ENCODE measurements at regions not wholly inside any gene's neighbourhood (a gene's known extent, or its start where the extent isn't known, plus 50 kb on each side); places are given as distances from the start of the nearest gene placed in this dataset.

DNA sequence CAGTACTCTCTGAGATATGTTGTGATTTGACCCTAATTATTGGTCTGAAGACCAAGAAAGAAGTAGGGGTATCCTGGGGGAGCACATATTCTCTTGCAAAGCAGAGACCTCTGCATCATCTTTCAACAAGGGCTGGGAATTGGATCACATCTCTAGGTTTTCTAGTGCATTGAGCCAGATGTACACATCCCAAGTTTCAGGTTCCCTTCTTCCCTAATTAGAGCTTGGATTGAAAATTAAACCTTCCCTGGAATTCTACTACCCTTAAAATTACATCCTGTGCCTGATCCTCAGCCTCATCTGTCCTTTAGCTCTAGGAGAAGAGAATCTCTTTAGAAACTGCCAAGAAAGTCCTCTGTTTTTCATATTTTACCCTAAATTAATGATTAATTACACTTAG is 839.6 kb downstream of the SLC6A15 start:
- ChIA-PET CTCF (no interaction called here), POLR2A (no interaction called here)
- DNase-seq (ENCODE audit: extremely low spot score): no peak
- no peak for TF ChIP-seq L3MBTL2 (conservative IDR thresholded peaks at IDR 0.05)
- TF ChIP-seq CTBP1 (IDR thresholded peaks at IDR 0.05; ENCODE audit: borderline replicate concordance): no peak
- TF ChIP-seq, protein P1, sequence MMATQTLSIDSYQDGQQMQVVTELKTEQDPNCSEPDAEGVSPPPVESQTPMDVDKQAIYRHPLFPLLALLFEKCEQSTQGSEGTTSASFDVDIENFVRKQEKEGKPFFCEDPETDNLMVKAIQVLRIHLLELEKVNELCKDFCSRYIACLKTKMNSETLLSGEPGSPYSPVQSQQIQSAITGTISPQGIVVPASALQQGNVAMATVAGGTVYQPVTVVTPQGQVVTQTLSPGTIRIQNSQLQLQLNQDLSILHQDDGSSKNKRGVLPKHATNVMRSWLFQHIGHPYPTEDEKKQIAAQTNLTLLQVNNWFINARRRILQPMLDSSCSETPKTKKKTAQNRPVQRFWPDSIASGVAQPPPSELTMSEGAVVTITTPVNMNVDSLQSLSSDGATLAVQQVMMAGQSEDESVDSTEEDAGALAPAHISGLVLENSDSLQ (IDR thresholded peaks at IDR 0.05): no peak
- no peak for TF ChIP-seq LEF1 (IDR thresholded peaks at IDR 0.05; ENCODE audit: borderline replicate concordance)
- TF ChIP-seq ELF4 (IDR thresholded peaks at IDR 0.05): no peak
- TF ChIP-seq HDGF (IDR thresholded peaks at IDR 0.05; ENCODE audit: borderline replicate concordance): no peak
- no peak for TF ChIP-seq TARDBP (IDR thresholded peaks at IDR 0.05)
- no peak for TF ChIP-seq NFRKB (IDR thresholded peaks at IDR 0.05)
- TF ChIP-seq BHLHE40 (IDR thresholded peaks at IDR 0.05; ENCODE audit: borderline replicate concordance): no peak
- TF ChIP-seq FOXM1 (IDR thresholded peaks at IDR 0.05; ENCODE audit: borderline replicate concordance): no peak
- TF ChIP-seq ZNF384 (IDR thresholded peaks at IDR 0.05): no peak
- no peak for TF ChIP-seq SP1 (IDR thresholded peaks at IDR 0.05)

DNA sequence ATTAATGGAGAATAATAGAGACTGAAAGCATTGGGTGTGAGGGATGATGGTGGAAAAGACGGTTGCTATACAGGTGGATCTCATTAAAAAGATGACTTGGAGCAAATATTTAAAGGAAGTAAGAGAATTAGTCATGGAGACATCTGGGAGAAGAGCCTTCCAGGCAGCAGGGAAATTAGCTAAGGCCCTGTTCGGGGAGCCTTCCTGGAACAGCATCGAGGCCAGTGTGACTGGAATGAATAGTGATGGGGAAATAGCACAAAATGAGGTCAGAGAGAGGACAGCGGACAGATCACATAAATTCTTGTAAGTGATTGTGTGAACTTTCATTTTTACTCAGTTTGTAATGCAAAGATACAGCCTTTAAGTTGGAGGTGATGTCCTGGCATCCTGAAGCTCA is 842.3 kb downstream of the SLC6A15 start:
- TF ChIP-seq FOXA1 (IDR thresholded peaks at IDR 0.05): no peak
- TF ChIP-seq CTBP1 (IDR thresholded peaks at IDR 0.05; ENCODE audit: borderline replicate concordance): no peak
- TF ChIP-seq, protein P1 (IDR thresholded peaks at IDR 0.05): no peak
- TF ChIP-seq SUZ12 (IDR thresholded peaks at IDR 0.05): no peak
- no peak for TF ChIP-seq TARDBP (IDR thresholded peaks at IDR 0.05)
- no peak for TF ChIP-seq ZNF384 (IDR thresholded peaks at IDR 0.05)
- ChIA-PET CTCF (no interaction called here), POLR2A (no interaction called here)
- DNase-seq (ENCODE audit: extremely low spot score): no peak

DNA sequence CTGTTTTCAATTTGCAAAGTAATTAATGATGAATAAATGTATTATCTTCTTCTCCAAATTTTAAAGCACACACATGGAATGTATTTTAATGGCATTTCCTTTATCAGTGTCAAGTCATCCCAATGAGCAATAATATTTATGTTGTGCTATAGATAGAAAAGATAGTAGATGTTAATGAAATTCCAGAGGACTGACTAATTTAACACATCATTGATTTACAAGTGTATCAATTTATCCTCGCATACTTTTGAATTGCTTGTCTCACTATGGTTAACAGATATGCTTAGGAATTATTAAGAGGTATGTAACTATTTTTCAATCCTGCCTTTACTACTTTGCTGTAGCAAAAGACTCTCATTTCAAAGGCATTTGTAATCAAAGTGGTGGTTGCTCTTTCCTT is 842.9 kb downstream of the SLC6A15 start:
- TF ChIP-seq HDGF (IDR thresholded peaks at IDR 0.05; ENCODE audit: borderline replicate concordance): no peak
- TF ChIP-seq, protein P1 (IDR thresholded peaks at IDR 0.05): no peak
- no peak for TF ChIP-seq SP1 (IDR thresholded peaks at IDR 0.05)
- TF ChIP-seq LEF1 (IDR thresholded peaks at IDR 0.05; ENCODE audit: borderline replicate concordance): no peak
- no peak for TF ChIP-seq FOXA1 (IDR thresholded peaks at IDR 0.05)
- TF ChIP-seq CTBP1 (IDR thresholded peaks at IDR 0.05; ENCODE audit: borderline replicate concordance): no peak
- TF ChIP-seq L3MBTL2 (conservative IDR thresholded peaks at IDR 0.05): no peak
- no peak for TF ChIP-seq FOXK2 (IDR thresholded peaks at IDR 0.05)
- TF ChIP-seq BHLHE40 (IDR thresholded peaks at IDR 0.05; ENCODE audit: borderline replicate concordance): no peak
- TF ChIP-seq TARDBP (IDR thresholded peaks at IDR 0.05): no peak
- no peak for TF ChIP-seq SUZ12 (IDR thresholded peaks at IDR 0.05)
- no peak for TF ChIP-seq FOXM1 (IDR thresholded peaks at IDR 0.05; ENCODE audit: borderline replicate concordance)
- no peak for TF ChIP-seq ZNF384 (IDR thresholded peaks at IDR 0.05)
- no peak for TF ChIP-seq ARNT (IDR thresholded peaks at IDR 0.05)
- TF ChIP-seq NFRKB (IDR thresholded peaks at IDR 0.05): no peak
- TF ChIP-seq ELF4 (IDR thresholded peaks at IDR 0.05): no peak
- DNase-seq (ENCODE audit: extremely low spot score): no peak
- POLR2A ChIA-PET: no interaction called here
- CTCF ChIA-PET: no interaction called here

DNA sequence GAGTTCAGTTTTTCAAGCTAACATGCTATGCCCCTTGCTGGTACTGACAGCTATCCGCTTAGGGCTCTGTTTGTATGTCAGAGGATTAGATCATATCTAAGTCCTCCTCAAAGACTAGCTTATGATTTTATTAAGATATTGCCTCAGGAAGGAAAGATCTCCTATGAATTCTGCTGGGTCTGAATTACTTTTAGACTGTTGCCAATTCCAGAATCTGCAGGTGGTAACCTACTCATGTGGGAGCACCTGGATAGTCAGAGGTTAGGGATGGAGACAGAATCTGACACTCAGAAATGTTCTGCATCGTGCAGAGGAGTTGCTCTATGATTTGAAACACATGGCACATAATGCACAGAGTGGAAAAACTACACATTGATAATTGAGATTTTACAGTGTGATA is 843.4 kb downstream of the SLC6A15 start:
- CTCF ChIA-PET: no interaction called here

DNA sequence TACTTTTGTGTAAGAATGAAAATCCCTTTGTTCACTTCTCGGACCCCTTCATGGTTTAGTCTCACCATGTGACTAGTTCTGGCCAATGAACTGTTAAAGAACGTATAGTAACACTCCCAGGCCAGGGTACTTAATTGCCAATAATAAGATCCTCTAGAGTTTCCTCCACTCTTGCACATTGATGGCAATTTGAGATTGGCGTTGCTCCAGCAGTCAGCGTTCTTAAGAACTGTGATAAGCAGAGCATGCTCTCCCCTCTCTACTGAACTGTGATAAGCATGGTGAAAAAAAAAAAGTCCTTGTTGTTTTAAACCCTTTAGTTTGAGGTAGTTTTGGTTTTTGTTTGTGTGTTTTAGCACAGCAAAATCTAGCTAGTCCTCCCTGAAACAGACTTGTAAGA is 854.5 kb downstream of the SLC6A15 start:
- DNase-seq (ENCODE audit: extremely low spot score): peak; percentile 5
- TF ChIP-seq SP1 (IDR thresholded peaks at IDR 0.05): no peak
- no peak for TF ChIP-seq ZNF384 (IDR thresholded peaks at IDR 0.05)
- ChIA-PET CTCF (interaction anchor here (0.6 kb wide), 1 partner anchor 160 kb away, joined by 8 read pairs; no protein-coding TSS in a partner anchor), POLR2A (no interaction called here)

More for the DNA sequence above, 843.4 kb downstream of the SLC6A15 start:
- POLR2A ChIA-PET: no interaction called here
- DNase-seq (ENCODE audit: extremely low spot score): no peak
- TF ChIP-seq CTBP1 (IDR thresholded peaks at IDR 0.05; ENCODE audit: borderline replicate concordance): no peak
- TF ChIP-seq HDGF (IDR thresholded peaks at IDR 0.05; ENCODE audit: borderline replicate concordance): no peak
- TF ChIP-seq FOXK2 (IDR thresholded peaks at IDR 0.05): no peak
- no peak for TF ChIP-seq ELF4 (IDR thresholded peaks at IDR 0.05)
- TF ChIP-seq, protein P1 (IDR thresholded peaks at IDR 0.05): no peak
- TF ChIP-seq L3MBTL2 (conservative IDR thresholded peaks at IDR 0.05): no peak
- no peak for TF ChIP-seq SUZ12 (IDR thresholded peaks at IDR 0.05)
- no peak for TF ChIP-seq NFRKB (IDR thresholded peaks at IDR 0.05)
- no peak for TF ChIP-seq ARNT (IDR thresholded peaks at IDR 0.05)
- no peak for TF ChIP-seq SP1 (IDR thresholded peaks at IDR 0.05)
- no peak for TF ChIP-seq ZNF384 (IDR thresholded peaks at IDR 0.05)
- no peak for TF ChIP-seq FOXM1 (IDR thresholded peaks at IDR 0.05; ENCODE audit: borderline replicate concordance)
- TF ChIP-seq BHLHE40 (IDR thresholded peaks at IDR 0.05; ENCODE audit: borderline replicate concordance): no peak
- no peak for TF ChIP-seq TARDBP (IDR thresholded peaks at IDR 0.05)
- TF ChIP-seq LEF1 (IDR thresholded peaks at IDR 0.05; ENCODE audit: borderline replicate concordance): no peak
- no peak for TF ChIP-seq FOXA1 (IDR thresholded peaks at IDR 0.05)

DNA sequence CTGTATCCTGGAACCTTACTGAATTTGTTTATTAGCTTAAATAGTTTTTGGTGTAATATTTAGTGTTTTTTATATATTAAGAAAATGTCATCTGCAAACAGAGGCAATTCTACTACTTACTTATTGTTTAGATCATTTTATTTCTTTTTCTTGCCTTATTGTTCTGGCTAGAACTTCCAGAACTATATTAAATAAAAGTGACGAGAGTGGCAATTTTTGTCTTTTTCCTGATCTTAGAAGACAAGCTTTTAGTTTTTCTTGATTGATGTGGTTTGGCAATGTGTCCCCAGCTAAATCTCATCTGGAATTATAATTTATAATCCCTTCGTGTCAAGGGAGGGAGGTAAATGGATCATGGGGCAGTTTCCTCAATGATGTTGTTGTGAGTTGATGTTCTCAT is 857.8 kb downstream of the SLC6A15 start:
- ChIA-PET POLR2A (no interaction called here), CTCF (no interaction called here)
- TF ChIP-seq HDGF (IDR thresholded peaks at IDR 0.05; ENCODE audit: borderline replicate concordance) (no peak), CTBP1 (IDR thresholded peaks at IDR 0.05; ENCODE audit: borderline replicate concordance) (no peak), NFRKB (IDR thresholded peaks at IDR 0.05) (no peak), ZNF384 (IDR thresholded peaks at IDR 0.05) (no peak), BHLHE40 (IDR thresholded peaks at IDR 0.05; ENCODE audit: borderline replicate concordance) (no peak), ARNT (IDR thresholded peaks at IDR 0.05) (no peak), ELF4 (IDR thresholded peaks at IDR 0.05) (no peak), FOXA1 (IDR thresholded peaks at IDR 0.05) (no peak), L3MBTL2 (conservative IDR thresholded peaks at IDR 0.05) (no peak), TARDBP (IDR thresholded peaks at IDR 0.05) (no peak), FOXM1 (IDR thresholded peaks at IDR 0.05; ENCODE audit: borderline replicate concordance) (no peak)
- DNase-seq (ENCODE audit: extremely low spot score): no peak
